ENCODE measurements at regions not wholly inside any gene's neighbourhood (a gene's known extent, or its start where the extent isn't known, plus 50 kb on each side); places are given as distances from the start of the nearest gene placed in this dataset.
A peak's percentile ranks its signal among the peaks of the same experiment; 100 is the strongest.

DNA sequence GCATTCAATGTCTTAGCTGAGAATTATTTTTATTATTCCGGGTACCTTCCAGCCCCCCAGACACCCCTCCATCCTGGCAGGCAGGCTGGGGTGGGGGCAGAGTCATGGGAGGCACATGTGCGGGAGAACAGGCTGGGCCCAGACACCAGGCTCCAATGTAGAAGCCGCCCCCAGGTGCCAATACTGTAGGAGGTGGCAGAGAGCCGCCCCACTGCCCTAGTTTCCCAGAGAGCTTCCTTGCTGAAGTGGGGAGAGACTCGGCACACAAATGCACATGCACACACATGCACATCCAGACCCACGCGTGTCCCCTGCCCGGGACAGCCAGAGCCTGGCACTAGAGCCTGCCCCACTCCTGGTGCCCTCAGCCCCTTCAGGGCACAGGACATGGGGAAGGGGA is 98.4 kb upstream of the LINGO1 start:
- DNase-seq = no peak

DNA sequence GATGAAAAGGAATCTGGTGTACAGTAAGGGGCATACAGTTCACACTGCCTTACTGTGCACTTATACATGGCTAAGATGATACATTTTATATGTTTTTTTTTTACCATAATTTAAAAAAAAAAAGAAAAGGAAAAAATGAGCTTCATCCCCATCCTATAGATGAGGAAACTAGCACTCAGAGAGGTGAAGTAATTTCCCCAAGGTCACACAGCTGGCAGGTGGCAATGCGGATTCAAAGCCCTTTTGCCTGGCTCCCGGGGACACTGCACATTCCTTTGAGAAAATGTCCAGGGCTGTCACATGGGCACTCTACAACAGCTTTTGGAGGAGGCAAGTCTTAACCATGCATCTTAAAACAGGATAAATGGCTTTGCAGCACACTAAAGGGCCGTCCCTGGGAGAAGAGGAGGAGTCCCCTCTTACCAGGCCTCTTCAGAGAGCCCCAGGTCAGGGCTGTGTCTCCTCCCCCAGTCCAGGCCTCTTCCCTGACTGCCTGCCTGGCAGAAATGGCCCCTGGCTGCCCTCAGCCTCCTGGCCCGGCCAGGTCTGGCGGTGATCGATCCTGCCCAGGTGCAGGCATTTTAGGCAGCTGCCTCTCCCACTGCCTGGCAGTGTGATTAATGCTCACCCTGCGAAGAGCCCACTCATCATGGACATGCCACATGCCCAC is 95.1 kb upstream of the LINGO1 start:
- no peak for DNase-seq

DNA sequence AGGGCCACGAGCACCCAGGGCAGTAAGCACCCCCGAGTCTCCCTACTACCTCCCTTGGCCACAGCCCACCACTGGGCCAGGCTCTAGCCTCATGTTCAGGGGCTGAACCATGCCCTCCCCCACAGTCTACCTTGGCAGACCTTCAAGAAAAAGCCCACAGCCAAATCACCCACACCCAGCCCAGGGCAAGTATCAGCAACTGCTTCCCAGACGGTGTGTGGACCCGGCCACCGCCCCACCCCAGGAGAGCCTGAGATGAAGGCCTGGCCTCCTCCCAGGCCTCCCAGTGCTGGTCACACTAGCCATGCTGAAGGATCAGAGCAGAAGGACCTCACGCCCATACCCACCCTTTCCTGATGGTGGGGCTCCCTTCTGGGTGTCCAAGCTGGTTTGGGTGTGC is 92.0 kb upstream of the LINGO1 start:
- DNase-seq = no peak

DNA sequence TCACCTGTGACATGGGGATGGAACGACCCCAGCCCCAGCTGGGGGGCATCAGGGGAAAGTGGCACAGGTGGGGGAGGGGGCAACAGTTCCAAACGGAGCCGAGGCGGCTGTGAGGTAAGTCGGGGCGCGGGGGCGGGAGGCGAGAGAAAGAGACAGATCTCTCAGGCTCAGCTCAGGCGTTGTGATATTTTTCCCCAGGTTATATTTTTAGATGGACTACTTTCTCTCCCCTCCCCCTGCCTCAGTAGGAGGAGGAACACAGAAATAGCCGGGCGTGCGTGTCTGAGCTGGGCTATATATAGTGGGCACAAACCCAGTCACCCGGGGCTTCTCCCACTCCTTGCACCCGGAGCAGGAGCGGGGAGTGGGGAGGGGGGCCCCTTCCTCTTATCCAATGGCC is 91.0 kb upstream of the LINGO1 start:
- DNase-seq = no peak

DNA sequence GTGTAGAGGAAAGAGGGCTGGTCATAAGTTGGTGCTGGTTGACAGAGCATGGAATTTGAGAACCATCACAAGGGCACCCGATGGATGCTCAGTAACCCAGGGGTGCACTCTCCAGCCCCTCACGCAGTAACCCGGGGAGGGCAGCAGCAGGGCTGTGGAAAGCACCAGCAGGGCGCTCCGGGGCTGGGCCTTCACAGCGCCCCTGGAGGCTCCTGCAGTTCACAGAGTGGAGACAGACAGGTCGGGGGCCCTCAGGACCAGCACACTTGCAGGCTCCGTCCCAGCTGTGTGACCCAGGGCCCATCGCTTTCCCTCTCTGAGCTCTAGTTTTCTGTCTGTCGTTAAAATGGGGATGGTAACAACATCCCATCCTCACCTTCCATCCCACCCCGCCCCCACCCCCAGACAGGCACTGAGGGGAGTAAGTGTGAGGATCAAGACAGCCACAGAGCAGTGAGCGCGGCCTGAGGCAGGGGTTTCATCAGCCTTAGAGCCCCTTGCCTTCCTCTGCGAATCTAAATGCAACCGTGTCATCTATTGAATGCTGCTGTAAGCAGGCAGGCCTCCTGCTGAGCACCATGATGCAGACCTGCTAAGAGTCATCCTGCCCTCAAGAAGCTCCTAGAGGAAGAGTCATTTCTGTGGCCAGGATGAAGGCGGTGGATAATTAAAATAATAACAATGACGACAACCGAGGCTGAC is 90.2 kb upstream of the LINGO1 start:
- DNase-seq = no peak

DNA sequence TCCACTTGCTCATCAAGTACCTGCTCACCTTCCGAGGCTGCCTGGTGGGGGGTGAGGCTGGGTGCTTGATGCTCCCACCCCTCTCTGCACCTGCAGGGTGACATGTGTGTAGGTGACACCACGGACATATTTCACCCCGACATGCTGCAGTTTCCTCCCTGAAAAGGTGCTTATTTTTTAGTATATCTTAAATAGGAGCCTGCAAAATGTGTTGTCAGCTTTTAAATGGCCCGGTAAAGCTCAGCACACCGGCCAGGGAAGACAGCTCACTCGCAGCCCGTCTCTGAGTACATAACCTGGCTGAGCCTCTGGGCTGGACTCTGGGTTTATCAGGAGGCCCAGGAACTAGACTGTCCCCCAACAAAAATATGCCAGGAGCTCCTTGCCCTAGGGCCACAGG is 89.3 kb upstream of the LINGO1 start:
- DNase-seq = no peak

DNA sequence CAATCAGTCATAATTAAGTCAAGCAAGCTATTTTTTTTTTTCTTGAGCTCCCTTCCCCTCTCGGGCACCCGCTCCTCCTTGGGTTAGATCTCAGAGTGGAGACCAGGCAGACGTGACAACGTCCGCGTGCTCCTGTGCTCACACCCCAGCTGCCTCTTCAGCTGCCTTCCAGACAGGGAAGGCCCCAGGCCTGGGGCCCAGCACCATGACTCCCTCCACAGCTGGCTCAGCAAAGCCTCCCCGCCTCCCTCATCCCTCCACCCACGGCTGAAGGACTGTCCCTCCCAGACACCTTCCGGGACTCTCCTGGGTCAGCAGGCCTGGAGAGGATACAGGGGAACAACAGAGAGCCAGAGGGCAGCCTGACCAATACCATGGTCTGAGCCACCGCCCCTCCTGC is 87.9 kb upstream of the LINGO1 start:
- peak; percentile 56 for DNase-seq

DNA sequence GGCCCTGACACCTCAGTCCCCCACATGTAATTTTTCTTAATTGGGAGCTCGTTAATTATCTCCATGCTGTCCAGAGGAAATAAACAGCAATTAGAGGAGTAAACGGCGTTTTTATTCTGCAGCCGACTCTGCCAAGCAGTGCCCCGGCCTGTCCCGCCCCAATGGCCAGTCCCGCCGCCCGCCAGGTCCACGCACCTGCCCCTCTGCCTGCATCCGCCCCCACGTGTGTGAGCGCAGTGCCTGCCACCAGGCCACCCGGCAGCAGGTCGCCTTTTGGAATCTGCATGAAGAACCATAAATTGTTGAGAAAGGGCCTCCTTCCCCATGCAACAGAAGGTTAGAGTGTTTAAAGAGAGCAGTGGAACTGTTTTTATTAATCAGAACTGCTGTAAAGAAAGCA is 87.5 kb upstream of the LINGO1 start:
- peak; percentile 53 for DNase-seq

DNA sequence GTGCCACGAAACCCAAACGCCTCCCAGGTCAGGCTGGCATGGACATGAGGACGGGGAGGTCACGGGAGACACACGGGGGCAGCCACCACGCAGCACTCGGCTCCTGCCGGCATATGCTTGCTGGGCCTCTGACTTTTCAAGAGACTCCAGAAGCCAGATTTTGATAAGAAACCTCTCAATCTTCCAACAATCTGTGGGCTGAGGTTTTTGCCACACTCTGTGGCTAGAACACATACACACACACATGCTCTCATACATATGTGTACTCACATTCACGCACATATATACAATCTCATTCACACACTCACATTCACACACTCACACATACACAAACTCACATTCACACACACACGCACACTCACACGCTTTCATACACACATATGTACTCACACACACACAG is 86.7 kb upstream of the LINGO1 start:
- DNase-seq = no peak

DNA sequence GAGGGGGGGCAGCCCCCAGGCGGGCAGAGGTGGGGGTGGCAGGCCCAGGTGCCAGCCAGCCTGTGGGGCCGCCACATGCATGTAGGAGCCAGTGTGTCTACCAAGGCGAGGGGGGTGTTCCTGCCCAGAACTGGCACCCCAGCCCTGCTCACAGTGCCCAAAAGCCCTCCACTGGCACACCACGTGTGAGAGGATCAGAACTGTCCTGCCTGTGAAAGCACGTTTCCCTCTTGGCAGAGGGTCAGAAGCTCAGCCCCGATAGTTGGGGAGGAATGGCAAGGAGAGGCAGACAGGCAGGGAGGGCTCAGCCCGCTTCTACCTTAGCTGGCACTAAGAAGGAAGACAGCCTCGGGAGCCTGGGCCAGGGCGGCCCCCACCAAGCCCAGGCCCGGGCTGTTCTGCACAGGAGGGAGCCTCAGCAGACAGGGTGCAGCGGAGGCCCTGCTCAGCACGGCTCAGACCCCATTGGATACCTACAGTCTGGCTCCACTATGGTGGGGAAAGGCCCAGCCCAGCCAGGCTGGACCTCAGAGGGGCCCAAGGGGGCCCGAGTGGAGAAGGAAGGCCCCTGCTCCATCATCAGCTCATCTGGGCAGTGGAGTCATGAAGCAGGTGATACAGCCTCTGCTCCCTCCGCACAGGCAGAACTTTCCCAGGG is 84.8 kb upstream of the LINGO1 start:
- DNase-seq = no peak

DNA sequence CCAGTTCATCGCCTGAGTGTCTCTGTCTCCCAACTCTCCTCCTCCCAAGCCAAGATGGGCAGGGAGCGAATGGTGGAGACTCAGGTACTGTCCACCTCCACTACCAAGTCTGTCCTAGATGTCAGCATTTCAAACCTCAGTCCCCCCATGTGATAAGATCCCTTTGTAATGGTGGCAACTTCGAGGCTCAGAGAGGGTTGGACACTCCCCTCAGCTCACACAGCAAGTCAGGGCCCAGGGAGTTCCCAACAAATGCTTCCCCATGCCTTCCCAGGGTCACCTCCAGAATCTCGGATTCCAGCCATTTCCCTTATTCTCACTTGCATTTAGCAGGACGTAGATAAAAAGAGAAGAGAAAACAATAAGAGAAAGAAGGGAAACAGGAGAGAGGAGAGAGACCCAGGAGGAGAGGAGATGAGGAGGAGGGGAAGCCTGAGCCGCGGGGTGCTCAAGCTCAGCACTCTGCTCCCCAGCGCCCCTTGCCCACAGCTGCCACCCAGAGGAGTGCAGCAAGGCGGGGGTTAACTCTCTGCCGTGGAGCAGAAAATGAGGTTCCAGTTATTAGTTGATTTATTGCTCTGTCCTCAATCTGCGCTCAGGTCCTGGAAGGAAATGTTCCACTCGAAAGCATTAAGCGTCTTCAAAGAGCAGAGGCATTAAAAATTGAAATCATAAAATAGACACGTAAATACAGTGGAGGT is 84.1 kb upstream of the LINGO1 start:
- DNase-seq = peak; percentile 35

DNA sequence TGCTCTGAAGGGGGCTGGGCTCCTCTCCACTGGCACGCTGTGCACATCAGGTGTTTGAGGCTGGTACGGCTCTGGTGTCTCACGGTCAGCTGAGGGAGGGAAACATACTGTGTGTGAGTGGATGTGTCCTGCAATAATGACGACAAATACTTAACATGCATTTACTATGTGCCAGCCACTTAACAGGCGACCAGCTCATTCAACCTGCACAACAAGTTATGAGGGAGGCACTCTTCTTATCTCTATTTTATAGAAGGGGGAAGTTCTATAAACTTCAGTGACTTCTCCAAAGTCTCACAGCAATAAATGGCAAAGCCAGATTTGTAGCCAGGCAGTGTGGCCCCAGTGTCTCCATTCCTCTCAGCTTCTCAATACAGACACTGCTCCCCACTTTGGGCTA is 83.1 kb upstream of the LINGO1 start:
- no peak for DNase-seq

DNA sequence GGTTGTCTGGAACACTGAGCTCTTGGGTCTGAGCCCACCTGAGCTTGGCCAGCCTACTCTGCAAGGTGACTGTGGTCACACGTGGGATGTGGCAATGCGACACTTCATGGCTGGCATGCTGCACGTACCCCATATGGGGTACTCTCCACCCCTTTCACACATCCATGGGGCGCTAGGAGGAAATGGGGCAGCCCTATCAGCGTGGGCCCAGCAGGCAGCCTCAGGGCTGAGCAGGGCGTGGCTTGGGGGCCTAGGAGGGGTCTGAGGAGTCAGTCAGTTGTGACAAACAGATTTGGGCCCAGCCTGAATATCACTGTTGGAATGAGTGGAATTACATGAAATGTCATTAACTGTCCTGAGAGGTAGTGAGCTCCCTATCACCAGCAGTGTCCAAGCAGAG is 82.3 kb upstream of the LINGO1 start:
- no peak for DNase-seq

DNA sequence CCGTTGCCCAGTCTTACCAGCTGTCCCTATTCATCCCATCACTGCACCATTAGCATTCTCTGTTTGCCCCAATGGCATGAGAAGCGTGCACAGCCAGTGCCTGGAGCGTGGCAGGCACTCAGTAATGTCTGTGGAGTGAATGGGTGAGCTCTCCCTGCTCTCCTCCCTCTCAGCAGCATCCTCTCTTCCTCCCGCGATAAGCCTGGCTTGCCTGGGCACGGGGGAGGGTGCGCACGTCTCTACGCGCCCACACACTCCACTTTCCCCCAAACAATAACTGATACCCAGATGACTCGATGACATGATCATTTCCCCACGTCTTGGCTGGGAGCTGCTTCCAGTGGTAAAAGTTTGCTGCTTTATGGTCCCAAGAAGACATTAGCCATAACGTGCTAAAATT is 81.8 kb upstream of the LINGO1 start:
- no peak for DNase-seq

DNA sequence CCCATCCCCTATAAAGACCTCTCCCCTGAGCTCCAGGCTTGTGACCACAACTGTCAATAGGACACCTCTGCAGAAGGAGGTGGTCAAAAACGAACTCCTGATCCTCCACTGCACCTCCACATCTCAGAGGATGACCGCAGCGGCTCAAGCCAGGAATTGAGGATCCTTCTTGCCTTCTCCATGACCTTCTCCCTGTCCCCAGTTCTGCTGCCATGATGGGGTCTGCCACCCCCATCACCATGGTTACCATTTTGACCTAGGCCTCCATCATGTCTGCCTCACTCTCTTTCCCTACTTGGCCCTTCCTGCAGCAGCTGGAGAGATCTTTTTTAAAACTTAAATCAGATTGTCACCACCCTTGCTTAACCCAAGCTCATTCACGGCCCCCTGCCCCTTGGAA is 81.3 kb upstream of the LINGO1 start:
- no peak for DNase-seq

DNA sequence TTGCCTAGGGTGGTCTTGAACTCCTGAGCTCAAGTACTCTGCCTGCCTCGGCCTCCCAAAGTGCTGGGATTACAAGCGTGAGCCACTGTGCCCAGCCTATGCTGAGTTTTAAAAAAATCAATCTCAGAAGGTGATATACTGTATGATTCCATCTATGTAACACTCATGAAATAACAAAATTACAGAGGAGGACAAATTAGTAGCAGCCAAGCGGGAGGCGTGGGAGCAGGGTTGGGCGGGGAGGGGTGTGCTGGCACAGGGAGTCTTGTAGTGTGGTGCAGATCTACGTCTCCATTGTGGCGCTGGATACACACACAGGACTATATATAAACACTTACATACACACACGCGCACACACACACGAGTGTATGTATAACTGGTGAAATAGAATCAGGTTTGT is 80.6 kb upstream of the LINGO1 start:
- no peak for DNase-seq

DNA sequence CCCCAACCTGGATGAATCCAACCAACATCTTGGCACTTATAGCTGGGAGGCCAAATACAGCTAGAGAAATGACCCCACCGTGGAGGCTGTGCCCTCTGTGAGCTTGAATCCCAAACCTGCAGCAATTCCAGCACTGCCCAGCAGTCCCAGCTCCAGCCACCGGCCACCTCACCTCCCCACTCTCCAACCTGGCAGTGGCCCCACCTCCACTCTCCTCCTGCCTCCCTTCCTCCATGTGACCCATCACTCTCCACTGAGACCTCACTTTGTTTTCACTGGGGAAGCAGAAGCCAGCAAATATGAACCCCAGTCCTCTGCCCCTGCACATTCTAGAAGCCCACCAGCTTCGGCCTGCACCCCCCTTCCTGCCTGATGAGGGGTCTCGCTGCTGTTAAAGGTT is 79.7 kb upstream of the LINGO1 start:
- DNase-seq = no peak

DNA sequence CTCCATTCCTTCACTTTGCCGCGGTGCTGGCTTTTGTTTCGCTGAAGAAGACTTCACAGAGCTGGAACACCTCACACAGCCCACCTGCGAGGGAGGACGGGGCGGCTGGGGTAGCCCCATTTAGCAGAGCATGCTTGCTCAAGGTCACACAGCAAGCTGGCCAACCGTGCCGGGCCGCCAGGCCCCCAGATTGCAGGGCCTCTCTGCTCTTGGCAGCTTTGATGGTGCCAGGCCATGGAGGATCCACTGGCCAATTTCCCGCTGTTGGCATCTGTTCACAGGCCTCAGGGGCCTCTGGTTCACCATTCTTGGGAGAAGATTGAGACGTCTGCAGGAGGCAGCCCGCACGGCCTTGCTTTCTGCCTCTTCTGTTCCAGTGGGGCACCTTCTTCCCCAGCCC is 77.9 kb upstream of the LINGO1 start:
- no peak for DNase-seq

DNA sequence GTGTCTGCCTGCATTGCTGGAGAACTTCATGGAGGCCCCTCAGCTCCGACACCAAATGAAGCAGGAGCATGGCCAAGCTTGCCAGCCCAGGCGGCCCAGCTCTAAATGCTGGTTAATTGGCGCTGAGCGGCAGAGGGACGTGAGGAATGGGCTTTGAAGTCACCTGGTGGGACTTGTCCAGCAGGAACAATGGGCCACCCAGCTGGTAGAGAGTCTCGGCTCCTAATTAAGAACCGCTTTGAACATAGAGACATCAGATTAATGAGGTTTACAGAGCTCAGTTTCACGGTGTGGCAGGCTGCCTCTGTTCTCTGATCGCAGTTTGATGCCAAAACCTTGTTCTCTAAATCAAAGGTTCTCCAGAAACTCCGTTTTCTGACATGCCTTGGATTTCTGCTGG is 77.5 kb upstream of the LINGO1 start:
- peak; percentile 45 for DNase-seq

DNA sequence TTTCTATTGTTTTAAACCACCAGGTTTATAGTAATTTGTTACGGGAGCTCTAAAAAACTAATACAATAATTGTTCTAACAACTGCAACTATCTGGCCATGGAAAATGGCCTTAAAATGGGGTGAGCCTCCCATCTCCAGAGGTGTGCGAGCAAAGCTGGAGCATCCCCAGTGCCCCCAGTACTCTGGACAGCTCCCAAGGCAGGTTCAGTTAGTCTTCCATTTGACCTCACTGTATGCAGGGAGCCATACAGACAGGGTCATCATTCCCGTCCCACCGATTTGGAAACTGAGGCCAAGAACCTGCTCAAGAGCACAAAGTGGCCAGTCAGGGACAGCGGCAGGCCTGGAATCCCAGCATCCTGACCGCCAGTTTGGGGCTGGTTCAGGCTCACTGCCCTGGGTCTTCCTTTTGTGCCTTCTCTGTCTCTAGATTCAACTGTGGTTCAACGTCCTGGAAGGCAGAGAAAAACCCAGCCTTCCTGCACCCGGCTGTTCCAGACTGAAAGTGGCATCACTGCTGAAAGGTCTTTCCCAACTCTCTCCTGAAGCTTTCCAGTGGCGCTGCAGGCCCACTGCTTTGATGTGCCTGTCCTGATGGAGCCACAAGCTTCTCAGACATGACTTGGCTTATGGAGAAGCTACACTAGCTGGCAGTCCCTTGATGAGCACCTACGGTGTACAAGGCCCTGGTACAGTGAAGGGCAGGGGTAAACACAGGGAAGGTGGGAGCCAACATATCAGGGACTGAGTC is 76.6 kb upstream of the LINGO1 start:
- no peak for DNase-seq

DNA sequence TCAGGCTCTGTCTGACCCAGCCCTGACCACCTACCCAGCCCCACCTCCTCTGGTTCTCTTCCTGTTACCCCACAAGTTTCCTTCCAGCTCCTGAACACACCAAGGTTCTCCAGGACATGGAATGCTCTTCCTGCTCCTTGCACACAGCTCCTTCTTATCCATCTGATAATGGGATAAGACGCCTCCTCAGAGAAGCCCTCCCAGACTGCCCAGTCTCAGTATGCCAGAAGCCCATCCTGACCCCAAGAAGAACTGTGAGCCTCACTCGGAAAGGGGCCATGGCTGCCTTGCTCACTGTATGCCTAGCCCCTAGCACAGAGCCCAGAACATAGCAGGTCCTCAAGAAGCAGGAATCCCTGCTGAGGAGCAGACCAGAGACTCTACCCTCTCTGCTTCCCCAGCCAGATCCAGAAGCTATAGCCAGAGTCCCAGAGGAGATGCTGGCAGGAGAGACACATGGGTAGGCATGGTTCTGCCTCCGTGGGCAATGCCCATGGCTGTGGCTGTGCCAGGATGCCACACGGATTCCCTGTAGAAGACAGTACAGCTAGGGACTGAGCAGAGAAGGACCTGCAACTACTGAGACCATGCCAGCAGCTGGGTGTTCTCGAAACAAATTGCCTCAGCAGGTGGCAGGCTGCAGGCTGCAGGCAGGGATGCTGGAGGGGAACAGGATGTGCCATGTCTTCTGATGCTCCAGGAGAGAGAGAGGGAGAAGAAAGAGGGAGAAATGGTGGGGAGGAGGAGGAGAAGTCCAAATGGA is 74.0 kb upstream of the LINGO1 start:
- no peak for DNase-seq

DNA sequence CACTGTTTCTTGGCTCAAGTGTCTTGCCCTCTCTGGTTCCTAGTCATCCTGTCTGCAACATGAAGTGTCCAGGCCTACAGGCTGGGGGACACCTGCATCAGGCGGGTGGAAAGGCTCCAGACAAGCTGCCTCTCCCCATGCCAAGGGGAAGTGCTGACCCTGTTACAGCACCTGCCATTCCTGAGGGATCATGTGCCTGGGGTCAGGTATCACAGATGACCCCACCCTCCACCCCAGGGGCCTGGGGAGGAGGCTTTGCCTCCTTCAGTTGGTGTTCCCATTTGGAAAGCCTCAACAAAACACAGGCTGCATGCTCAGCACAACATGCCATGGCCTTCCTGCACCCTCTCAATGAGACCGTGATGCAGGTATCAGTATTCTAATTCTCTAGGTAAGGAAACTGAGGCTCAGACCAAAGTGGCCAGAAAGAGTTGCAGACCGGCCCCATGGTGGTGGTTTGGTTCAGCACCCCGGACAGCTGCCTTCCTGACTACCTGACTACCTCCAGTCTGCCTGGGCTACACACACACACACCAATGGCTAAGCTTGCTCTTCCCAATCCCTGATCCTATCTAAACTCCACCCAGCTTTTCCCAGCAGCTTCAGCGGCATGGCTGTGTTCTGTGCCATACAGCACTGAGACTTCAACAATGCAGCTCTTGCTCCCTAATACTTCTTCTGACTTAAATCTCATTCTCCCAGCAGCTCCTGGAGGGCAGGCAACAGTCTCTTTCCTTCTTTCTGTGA is 69.7 kb upstream of the LINGO1 start:
- DNase-seq = peak; percentile 34

Data from retina (tissue), 1 donor.